NCI-H1436 treated with DMSO at 0.1 percent for 48 hours (cell line): ENCODE measurements at regions not wholly inside any gene's neighbourhood (a gene's known extent, or its start where the extent isn't known, plus 50 kb on each side); places are given as distances from the start of the nearest gene placed in this dataset.
"Not testable (repeated sequence)": the region's sequence is repeated elsewhere in the genome, so short reads cannot be mapped to it uniquely, and the experiment has no call there.

ENCODE experiments used
- DNase-seq: peaks from one replicate; lab custom pipeline; 2025; lab: John Stamatoyannopoulos, UW

GRCh38 chr3:164460851-164461250 is 617.4 kb downstream of the SI start:
- DNase-seq: no peak

GRCh38 chr3:164459521-164460151 is 618.7 kb downstream of the SI start:
- no peak for DNase-seq

GRCh38 chr3:164458986-164459385 is 619.3 kb downstream of the SI start:
- no peak for DNase-seq

- no peak for DNase-seq
Measured at GRCh38 chr3:164453714-164454113, 624.6 kb downstream of the SI start.

GRCh38 chr3:164452707-164453106 is 625.6 kb downstream of the SI start:
- DNase-seq: no peak

- DNase-seq: no peak
Measured at GRCh38 chr3:164451072-164451910, 627.0 kb downstream of the SI start.

GRCh38 chr3:164450276-164450905 is 627.9 kb downstream of the SI start:
- no peak for DNase-seq

GRCh38 chr3:164419220-164419619 is 659.1 kb downstream of the SI start:
- no peak for DNase-seq

- no peak for DNase-seq
Measured at GRCh38 chr3:164418414-164418813, 659.9 kb downstream of the SI start.

- no peak for DNase-seq
Measured at GRCh38 chr3:164417955-164418354, 660.3 kb downstream of the SI start.

GRCh38 chr3:164416491-164417222 is 661.6 kb downstream of the SI start:
- DNase-seq: no peak

- no peak for DNase-seq
Measured at GRCh38 chr3:164408326-164408725, 670.0 kb downstream of the SI start.

GRCh38 chr3:164407111-164407510 is 671.2 kb downstream of the SI start:
- DNase-seq: no peak

GRCh38 chr3:164406281-164406680 is 672.0 kb downstream of the SI start:
- DNase-seq: no peak

GRCh38 chr3:164401923-164402322 is 676.4 kb downstream of the SI start:
- DNase-seq: no peak

GRCh38 chr3:164401440-164401839 is 676.9 kb downstream of the SI start:
- not testable (repeated sequence) for DNase-seq

GRCh38 chr3:164397462-164397861 is 680.8 kb downstream of the SI start:
- DNase-seq: no peak

GRCh38 chr3:164393171-164393570 is 685.1 kb downstream of the SI start:
- DNase-seq: no peak

- DNase-seq: no peak
Measured at GRCh38 chr3:164390046-164390445, 688.2 kb downstream of the SI start.

- no peak for DNase-seq
Measured at GRCh38 chr3:164387236-164387635, 691.1 kb downstream of the SI start.

GRCh38 chr3:164380156-164380555 is 698.1 kb downstream of the SI start:
- no peak for DNase-seq

- DNase-seq: no peak
Measured at GRCh38 chr3:164377466-164377865, 700.8 kb downstream of the SI start.
